ENCODE measurements at regions not wholly inside any gene's neighbourhood (a gene's known extent, or its start where the extent isn't known, plus 50 kb on each side); places are given as distances from the start of the nearest gene placed in this dataset.

GRCh38 chr15:88987934-88988671 lies 74.9 kb upstream of the MFGE8 start:
- TF ChIP-seq SPI1 (IDR thresholded peaks at IDR 0.05; ENCODE audit: borderline replicate concordance, low read depth) (no peak), POLR2AphosphoS5 (IDR thresholded peaks at IDR 0.05; ENCODE audit: low read depth) (no peak), GABPA (IDR thresholded peaks at IDR 0.05; ENCODE audit: low read depth) (no peak), CTCF (IDR thresholded peaks at IDR 0.05; ENCODE audit: insufficient read depth, low read length) (no peak), REST (IDR thresholded peaks at IDR 0.05; ENCODE audit: insufficient replicate concordance, low read depth) (no peak)
- DNase-seq (ENCODE audit: low read depth in 1 of 2, low spot score in 1 of 2), result no peak
- H3K4me3 ChIP-seq (replicated peaks; ENCODE audit: insufficient read depth, low read length), result no peak overlapping the region
- peaks cover 11% of the 10 kb centered on the region for H3K27me3 ChIP-seq (ENCODE audit: insufficient read depth, poor library complexity, severe bottlenecking)
- H3K27ac ChIP-seq (replicated peaks), result no peak overlapping the region

- H3K27me3 ChIP-seq (ENCODE audit: insufficient read depth, poor library complexity, severe bottlenecking), result peaks cover 11% of the 10 kb centered on the region
- TF ChIP-seq GABPA (IDR thresholded peaks at IDR 0.05; ENCODE audit: low read depth) (no peak), REST (IDR thresholded peaks at IDR 0.05; ENCODE audit: insufficient replicate concordance, low read depth) (no peak), CTCF (IDR thresholded peaks at IDR 0.05; ENCODE audit: insufficient read depth, low read length) (no peak)
- H3K4me3 ChIP-seq (replicated peaks; ENCODE audit: insufficient read depth, low read length), result no peak overlapping the region
- no peak overlapping the region for H3K27ac ChIP-seq (replicated peaks)
- no peak for DNase-seq (ENCODE audit: low read depth in 1 of 2, low spot score in 1 of 2)
Measured at GRCh38 chr15:88989578-88989977, 76.4 kb upstream of the MFGE8 start.

- Histone ChIP-seq H3K27ac (replicated peaks) (no peak overlapping the region), H3K4me3 (replicated peaks; ENCODE audit: insufficient read depth, low read length) (no peak overlapping the region)
Measured at GRCh38 chr15:88990185-88990679, 77.1 kb upstream of the MFGE8 start.

More at GRCh38 chr15:88990185-88990679, 77.1 kb upstream of the MFGE8 start:
- no peak for TF ChIP-seq POLR2AphosphoS5 (IDR thresholded peaks at IDR 0.05; ENCODE audit: low read depth)
- no peak for TF ChIP-seq GABPA (IDR thresholded peaks at IDR 0.05; ENCODE audit: low read depth)
- TF ChIP-seq REST (IDR thresholded peaks at IDR 0.05; ENCODE audit: insufficient replicate concordance, low read depth), result no peak
- no peak for TF ChIP-seq SPI1 (IDR thresholded peaks at IDR 0.05; ENCODE audit: borderline replicate concordance, low read depth)
- TF ChIP-seq CTCF (IDR thresholded peaks at IDR 0.05; ENCODE audit: insufficient read depth, low read length), result no peak
- peaks cover 11% of the 10 kb centered on the region for H3K27me3 ChIP-seq (ENCODE audit: insufficient read depth, poor library complexity, severe bottlenecking)
- no peak for DNase-seq (ENCODE audit: low read depth in 1 of 2, low spot score in 1 of 2)

Measured in HL-60 (cell line).